HL-60 (cell line): ENCODE measurements at regions not wholly inside any gene's neighbourhood (a gene's known extent, or its start where the extent isn't known, plus 50 kb on each side); places are given as distances from the start of the nearest gene placed in this dataset.

Experiments
- DNase-seq, 2 experiments: peaks; one replicate each; pipeline ENCODE4 v3.0.0-alpha.2; 2010 to 2020; ENCODE audit warnings: low read depth in 1 of 2, low spot score in 1 of 2
- H3K27ac ChIP-seq: fragments of 250-450 bp; sonication (Bioruptor Pico); replicated peaks from 2 replicates; pipeline ENCODE4 v1.5.1; 2020; ENCODE audit warnings: mild to moderate bottlenecking, moderate library complexity
- H3K27me3 ChIP-seq: fragments of 250-450 bp; sonication (Bioruptor Pico); 2 replicates; pipeline ENCODE4 v1.5.1; 2021; ENCODE audit warnings: mild to moderate bottlenecking, moderate library complexity; ENCODE audit not compliant: insufficient read depth, poor library complexity, severe bottlenecking
- H3K4me3 ChIP-seq: replicated peaks from 2 replicates; pipeline ENCODE4 v1.5.1; 2011; ENCODE audit warnings: mild to moderate bottlenecking, control low read depth, low read length; ENCODE audit not compliant: insufficient read depth
- GABPA ChIP-seq: IDR thresholded peaks from 2 replicates; pipeline ENCODE4 v1.6.1; 2012; ENCODE audit warnings: low read depth
- POLR2AphosphoS5 ChIP-seq: IDR thresholded peaks from 2 replicates; pipeline ENCODE4 v1.6.1; 2012; ENCODE audit warnings: low read depth
- SPI1 ChIP-seq: IDR thresholded peaks from 2 replicates; pipeline ENCODE4 v1.6.1; 2012; ENCODE audit warnings: low read depth, mild to moderate bottlenecking, borderline replicate concordance
- TF ChIP-seq, protein P1 (sequence below): IDR thresholded peaks from 2 replicates; pipeline ENCODE4 v1.6.1; 2012; ENCODE audit warnings: low read depth; ENCODE audit not compliant: insufficient replicate concordance
- TF ChIP-seq, protein P2 (sequence below): IDR thresholded peaks from one replicate; pipeline ENCODE4 v1.5.1; 2011; ENCODE audit warnings: low read length, control low read depth, inconsistent platforms; ENCODE audit not compliant: insufficient read depth

DNA sequence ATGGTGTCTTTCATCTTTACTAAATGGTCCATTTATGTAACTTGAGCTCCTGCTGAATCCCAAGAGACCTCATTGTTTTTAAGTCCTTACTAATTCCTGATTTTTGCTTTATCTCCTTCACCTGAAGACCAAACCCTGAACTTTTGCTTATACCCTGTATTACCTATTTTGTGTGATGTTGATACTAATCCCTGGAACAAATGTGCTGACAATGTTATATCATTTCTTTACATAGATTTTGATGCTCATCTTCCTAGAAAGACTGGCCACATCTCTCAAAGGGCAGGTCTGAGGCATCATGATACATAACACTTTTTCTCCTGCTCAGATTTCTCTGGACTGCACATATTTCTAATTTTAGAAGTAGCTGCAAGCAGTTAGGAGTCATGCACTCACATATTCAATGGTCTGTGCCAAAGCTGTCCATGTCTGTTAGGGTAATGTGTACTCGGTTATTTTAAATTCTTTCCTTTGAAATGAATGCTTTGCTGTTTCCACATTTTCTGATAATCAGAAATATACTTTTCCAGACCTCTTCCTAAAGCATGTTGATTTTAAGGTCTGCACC is 427.9 kb upstream of the HNRNPA3 start:
- no peak for DNase-seq
- Histone ChIP-seq H3K4me3 (no peak overlapping the region), H3K27me3 (peaks cover 5% of the 10 kb centered on the region), H3K27ac (no peak overlapping the region)
- TF ChIP-seq SPI1, result no peak
- TF ChIP-seq, protein P1, sequence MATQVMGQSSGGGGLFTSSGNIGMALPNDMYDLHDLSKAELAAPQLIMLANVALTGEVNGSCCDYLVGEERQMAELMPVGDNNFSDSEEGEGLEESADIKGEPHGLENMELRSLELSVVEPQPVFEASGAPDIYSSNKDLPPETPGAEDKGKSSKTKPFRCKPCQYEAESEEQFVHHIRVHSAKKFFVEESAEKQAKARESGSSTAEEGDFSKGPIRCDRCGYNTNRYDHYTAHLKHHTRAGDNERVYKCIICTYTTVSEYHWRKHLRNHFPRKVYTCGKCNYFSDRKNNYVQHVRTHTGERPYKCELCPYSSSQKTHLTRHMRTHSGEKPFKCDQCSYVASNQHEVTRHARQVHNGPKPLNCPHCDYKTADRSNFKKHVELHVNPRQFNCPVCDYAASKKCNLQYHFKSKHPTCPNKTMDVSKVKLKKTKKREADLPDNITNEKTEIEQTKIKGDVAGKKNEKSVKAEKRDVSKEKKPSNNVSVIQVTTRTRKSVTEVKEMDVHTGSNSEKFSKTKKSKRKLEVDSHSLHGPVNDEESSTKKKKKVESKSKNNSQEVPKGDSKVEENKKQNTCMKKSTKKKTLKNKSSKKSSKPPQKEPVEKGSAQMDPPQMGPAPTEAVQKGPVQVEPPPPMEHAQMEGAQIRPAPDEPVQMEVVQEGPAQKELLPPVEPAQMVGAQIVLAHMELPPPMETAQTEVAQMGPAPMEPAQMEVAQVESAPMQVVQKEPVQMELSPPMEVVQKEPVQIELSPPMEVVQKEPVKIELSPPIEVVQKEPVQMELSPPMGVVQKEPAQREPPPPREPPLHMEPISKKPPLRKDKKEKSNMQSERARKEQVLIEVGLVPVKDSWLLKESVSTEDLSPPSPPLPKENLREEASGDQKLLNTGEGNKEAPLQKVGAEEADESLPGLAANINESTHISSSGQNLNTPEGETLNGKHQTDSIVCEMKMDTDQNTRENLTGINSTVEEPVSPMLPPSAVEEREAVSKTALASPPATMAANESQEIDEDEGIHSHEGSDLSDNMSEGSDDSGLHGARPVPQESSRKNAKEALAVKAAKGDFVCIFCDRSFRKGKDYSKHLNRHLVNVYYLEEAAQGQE, result no peak
- no peak for TF ChIP-seq POLR2AphosphoS5
- TF ChIP-seq, protein P2, sequence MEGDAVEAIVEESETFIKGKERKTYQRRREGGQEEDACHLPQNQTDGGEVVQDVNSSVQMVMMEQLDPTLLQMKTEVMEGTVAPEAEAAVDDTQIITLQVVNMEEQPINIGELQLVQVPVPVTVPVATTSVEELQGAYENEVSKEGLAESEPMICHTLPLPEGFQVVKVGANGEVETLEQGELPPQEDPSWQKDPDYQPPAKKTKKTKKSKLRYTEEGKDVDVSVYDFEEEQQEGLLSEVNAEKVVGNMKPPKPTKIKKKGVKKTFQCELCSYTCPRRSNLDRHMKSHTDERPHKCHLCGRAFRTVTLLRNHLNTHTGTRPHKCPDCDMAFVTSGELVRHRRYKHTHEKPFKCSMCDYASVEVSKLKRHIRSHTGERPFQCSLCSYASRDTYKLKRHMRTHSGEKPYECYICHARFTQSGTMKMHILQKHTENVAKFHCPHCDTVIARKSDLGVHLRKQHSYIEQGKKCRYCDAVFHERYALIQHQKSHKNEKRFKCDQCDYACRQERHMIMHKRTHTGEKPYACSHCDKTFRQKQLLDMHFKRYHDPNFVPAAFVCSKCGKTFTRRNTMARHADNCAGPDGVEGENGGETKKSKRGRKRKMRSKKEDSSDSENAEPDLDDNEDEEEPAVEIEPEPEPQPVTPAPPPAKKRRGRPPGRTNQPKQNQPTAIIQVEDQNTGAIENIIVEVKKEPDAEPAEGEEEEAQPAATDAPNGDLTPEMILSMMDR, result no peak

DNA sequence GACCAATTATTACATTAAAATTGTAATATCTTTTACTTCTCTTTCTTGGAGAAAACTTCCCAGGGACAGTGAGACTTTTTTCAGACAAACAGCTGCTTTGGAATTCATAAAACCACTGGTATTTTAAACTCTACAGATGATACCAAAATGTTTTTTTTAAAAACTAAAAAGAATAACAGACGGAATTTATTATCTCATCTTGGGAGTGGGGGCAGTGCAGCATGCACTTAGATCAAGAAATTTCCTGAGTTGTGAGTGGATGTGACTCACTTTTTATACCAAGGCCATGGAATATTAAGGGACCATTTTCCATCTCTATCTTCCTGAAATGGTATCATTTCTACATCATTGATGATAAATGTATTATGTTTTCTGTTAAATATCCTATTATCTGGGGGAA is 422.8 kb upstream of the HNRNPA3 start:
- Histone ChIP-seq H3K27me3 (peaks cover 5% of the 10 kb centered on the region), H3K27ac (no peak overlapping the region), H3K4me3 (no peak overlapping the region)
- no peak for TF ChIP-seq GABPA
- TF ChIP-seq, protein P2, result no peak
- TF ChIP-seq POLR2AphosphoS5, result no peak
- no peak for TF ChIP-seq SPI1
- TF ChIP-seq, protein P1, result no peak
- no peak for DNase-seq

DNA sequence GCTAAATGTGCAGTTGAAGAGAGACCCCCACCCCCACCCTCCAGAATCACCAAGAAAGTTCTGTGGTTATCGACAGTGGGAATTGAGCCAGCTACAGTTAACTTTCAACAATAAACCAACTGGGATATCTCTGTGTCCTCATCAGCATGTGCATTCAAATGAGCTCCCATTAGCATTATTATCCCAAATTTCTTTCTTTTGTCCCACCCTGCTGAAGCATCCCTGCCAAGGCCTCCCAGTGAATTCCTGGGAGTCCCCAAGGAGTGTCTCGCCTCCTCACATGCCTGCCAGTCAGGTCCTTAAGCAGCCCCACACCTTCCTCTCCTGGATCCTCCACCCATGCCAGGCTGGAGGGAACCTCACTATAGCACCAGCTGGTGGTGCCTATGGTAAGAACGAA is 422.1 kb upstream of the HNRNPA3 start:
- no peak for DNase-seq
- peaks cover 5% of the 10 kb centered on the region for H3K27me3 ChIP-seq
- no peak overlapping the region for H3K27ac ChIP-seq
- no peak for TF ChIP-seq SPI1
- no peak for TF ChIP-seq GABPA
- TF ChIP-seq, protein P1, result no peak
- no peak overlapping the region for H3K4me3 ChIP-seq
